ENCODE measurements at regions not wholly inside any gene's neighbourhood (a gene's known extent, or its start where the extent isn't known, plus 50 kb on each side); places are given as distances from the start of the nearest gene placed in this dataset.
A peak's percentile ranks its signal among the peaks of the same experiment; 100 is the strongest.

DNA sequence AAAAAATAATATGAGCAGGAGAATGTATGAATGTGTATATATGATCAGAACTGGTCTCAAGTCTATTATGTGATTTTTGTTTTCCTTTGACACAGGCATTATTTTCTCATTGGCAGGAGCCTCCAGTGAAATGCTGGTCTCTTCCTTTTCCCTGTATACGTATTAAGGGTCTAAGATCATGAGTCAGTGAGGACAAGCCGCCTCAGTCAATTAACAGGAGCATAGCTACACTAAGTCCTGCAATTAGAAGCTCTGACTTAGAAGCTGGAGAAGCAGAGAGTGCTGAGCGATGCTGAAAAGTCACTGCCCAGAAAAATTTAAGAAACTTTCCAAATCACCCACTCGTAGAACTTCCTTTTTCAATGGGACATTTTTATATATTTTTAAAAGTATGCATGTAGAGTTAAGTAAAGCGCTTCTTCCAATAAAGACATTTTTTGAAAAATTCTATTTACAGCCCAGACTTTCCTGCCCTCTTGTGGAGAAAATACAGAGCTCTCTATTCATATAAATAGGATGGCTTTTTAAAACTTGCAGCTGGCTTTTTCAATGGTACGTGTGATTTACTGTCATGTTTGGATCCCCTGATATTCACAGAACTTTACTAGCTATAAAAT, 70.2 kb upstream of the PSMD7 start:
- CTCF ChIA-PET, result interaction anchor here (0.6 to 7.4 kb wide), 48 partner anchors 8 to 1816 kb away, joined by 3 to 150 read pairs (median 5); no protein-coding TSS in a partner anchor
- Histone ChIP-seq H3K27me3 (ENCODE audit: insufficient read depth) (no peaks in the 10 kb centered on the region), H3K36me3 (replicated peaks in 1 of 2; ENCODE audit: control insufficient read depth in 1 of 2, insufficient read depth in 2 of 2, low read length in 1 of 2) (no peaks in the 10 kb centered on the region), H3K4me2 (no peak overlapping the region), H3F3A (replicated peaks; ENCODE audit: insufficient read depth) (no peaks in the 10 kb centered on the region), H3K79me2 (ENCODE audit: insufficient read depth) (no peaks in the 10 kb centered on the region), H3K27ac (ENCODE audit: low read depth in 2 of 2, low read length in 1 of 2) (no peak overlapping the region), H3K4me1 (ENCODE audit: control insufficient read depth in 1 of 2, insufficient read depth in 2 of 2, low read depth in 1 of 2, low read length in 1 of 2) (no peaks in the 10 kb centered on the region), H4K20me1 (ENCODE audit: insufficient read depth) (no peaks in the 10 kb centered on the region), H2AFZ (ENCODE audit: low read depth) (peak overlapping the region; percentile 56; the same call in 1 of the 2 replicates), H3K9me2 (no peaks in the 10 kb centered on the region), H3K9ac (no peak overlapping the region), H3K4me3 (ENCODE audit: low read depth in 2 of 2, low read length in 1 of 2) (no peak overlapping the region), H3K9me3 (no peaks in the 10 kb centered on the region)
- DNase-seq, result peak; percentile 37
- TF ChIP-seq NFIC (IDR thresholded peaks at IDR 0.05; ENCODE audit: borderline replicate concordance) (no peak), SMC3 (IDR thresholded peaks at IDR 0.05; ENCODE audit: low read depth, low read length) (peak; percentile 34), FOSL2 (IDR thresholded peaks at IDR 0.05; ENCODE audit: borderline replicate concordance, low read depth) (no peak), RAD21 (IDR thresholded peaks at IDR 0.05; ENCODE audit: low read length) (peak; percentile 83)
- TF ChIP-seq, protein P1, sequence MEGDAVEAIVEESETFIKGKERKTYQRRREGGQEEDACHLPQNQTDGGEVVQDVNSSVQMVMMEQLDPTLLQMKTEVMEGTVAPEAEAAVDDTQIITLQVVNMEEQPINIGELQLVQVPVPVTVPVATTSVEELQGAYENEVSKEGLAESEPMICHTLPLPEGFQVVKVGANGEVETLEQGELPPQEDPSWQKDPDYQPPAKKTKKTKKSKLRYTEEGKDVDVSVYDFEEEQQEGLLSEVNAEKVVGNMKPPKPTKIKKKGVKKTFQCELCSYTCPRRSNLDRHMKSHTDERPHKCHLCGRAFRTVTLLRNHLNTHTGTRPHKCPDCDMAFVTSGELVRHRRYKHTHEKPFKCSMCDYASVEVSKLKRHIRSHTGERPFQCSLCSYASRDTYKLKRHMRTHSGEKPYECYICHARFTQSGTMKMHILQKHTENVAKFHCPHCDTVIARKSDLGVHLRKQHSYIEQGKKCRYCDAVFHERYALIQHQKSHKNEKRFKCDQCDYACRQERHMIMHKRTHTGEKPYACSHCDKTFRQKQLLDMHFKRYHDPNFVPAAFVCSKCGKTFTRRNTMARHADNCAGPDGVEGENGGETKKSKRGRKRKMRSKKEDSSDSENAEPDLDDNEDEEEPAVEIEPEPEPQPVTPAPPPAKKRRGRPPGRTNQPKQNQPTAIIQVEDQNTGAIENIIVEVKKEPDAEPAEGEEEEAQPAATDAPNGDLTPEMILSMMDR (IDR thresholded peaks at IDR 0.05), result peak; percentile 59
- WGBS (ENCODE audit: low lambda C conversion rate), result 33% methylated on average over 6 of the region's 6 CpGs
- POLR2A ChIA-PET, result interaction anchor here (1.0 kb wide), 1 partner anchor 162 kb away, joined by 3 read pairs; no protein-coding TSS in a partner anchor

DNA sequence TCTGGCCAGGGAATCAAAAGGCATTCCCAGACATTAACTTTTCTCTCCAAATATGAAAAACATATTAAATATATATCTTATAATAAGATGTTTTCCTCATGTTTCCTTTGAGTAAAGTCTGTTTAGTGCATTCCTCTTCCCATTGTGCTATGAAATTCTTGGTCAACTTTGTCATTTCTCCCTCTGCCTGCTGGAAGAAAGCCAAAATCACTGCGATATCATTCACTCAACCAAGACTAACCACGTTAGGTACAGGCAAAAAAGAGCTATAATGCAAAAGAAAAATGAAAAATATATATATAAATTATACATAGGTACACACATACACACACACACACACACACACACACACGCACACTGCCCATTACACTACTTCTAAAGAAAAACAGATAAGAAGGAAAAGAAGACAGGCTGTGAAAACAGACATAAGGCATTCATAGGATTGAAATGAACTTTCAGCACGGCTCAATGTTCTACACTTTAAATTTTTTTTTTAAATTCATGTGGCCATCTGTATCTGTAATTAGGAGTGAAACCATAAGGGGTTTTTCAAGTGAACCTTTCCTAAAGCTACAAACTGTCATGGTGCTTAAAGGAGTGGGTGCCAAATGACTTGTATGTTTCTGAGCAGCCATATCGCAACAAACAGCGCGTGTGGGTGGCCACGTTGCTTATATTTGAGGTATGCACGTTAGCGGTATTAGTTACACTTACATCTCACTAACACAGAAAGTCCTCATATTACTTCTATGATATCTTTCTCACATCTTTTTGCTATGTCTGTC, 71.6 kb upstream of the PSMD7 start:
- Histone ChIP-seq H2AFZ (ENCODE audit: low read depth) (no peak overlapping the region), H3K9me3 (no peaks in the 10 kb centered on the region), H3K9me2 (no peaks in the 10 kb centered on the region), H3K79me2 (ENCODE audit: insufficient read depth) (no peaks in the 10 kb centered on the region), H3F3A (replicated peaks; ENCODE audit: insufficient read depth) (no peaks in the 10 kb centered on the region), H3K4me2 (no peak overlapping the region), H3K4me1 (ENCODE audit: control insufficient read depth in 1 of 2, insufficient read depth in 2 of 2, low read depth in 1 of 2, low read length in 1 of 2) (no peaks in the 10 kb centered on the region), H3K36me3 (replicated peaks in 1 of 2; ENCODE audit: control insufficient read depth in 1 of 2, insufficient read depth in 2 of 2, low read length in 1 of 2) (no peaks in the 10 kb centered on the region), H3K4me3 (ENCODE audit: low read depth in 2 of 2, low read length in 1 of 2) (no peak overlapping the region), H3K9ac (no peak overlapping the region), H3K27me3 (ENCODE audit: insufficient read depth) (no peaks in the 10 kb centered on the region), H3K27ac (ENCODE audit: low read depth in 2 of 2, low read length in 1 of 2) (no peak overlapping the region), H4K20me1 (ENCODE audit: insufficient read depth) (no peaks in the 10 kb centered on the region)
- CTCF ChIA-PET, result interaction anchor here (0.9 to 7.4 kb wide), 13 partner anchors 9 to 246 kb away, joined by 3 to 150 read pairs (median 10); no protein-coding TSS in a partner anchor
- WGBS (ENCODE audit: low lambda C conversion rate), result 58% methylated on average over 10 of the region's 10 CpGs
- POLR2A ChIA-PET, result no interaction called here
- DNase-seq, result no peak
- TF ChIP-seq ELF1 (IDR thresholded peaks at IDR 0.05) (no peak), TEAD4 (IDR thresholded peaks at IDR 0.05; ENCODE audit: borderline replicate concordance, insufficient read depth) (no peak), RCOR1 (IDR thresholded peaks at IDR 0.05; ENCODE audit: low read length) (no peak), CHD2 (IDR thresholded peaks at IDR 0.05; ENCODE audit: low read length, partially characterized antibody) (no peak), JUND (IDR thresholded peaks at IDR 0.05) (no peak), GATA2 (CRISPR knock-in tag; IDR thresholded peaks at IDR 0.05) (no peak), SIN3A (IDR thresholded peaks at IDR 0.05; ENCODE audit: borderline replicate concordance, low read depth, low read length) (no peak), MEF2A (IDR thresholded peaks at IDR 0.05; ENCODE audit: borderline replicate concordance, low read depth) (no peak), RFX5 (IDR thresholded peaks at IDR 0.05; ENCODE audit: low read length) (no peak)
- TF ChIP-seq, protein P2, sequence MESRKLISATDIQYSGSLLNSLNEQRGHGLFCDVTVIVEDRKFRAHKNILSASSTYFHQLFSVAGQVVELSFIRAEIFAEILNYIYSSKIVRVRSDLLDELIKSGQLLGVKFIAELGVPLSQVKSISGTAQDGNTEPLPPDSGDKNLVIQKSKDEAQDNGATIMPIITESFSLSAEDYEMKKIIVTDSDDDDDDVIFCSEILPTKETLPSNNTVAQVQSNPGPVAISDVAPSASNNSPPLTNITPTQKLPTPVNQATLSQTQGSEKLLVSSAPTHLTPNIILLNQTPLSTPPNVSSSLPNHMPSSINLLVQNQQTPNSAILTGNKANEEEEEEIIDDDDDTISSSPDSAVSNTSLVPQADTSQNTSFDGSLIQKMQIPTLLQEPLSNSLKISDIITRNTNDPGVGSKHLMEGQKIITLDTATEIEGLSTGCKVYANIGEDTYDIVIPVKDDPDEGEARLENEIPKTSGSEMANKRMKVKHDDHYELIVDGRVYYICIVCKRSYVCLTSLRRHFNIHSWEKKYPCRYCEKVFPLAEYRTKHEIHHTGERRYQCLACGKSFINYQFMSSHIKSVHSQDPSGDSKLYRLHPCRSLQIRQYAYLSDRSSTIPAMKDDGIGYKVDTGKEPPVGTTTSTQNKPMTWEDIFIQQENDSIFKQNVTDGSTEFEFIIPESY (IDR thresholded peaks at IDR 0.05; ENCODE audit: borderline replicate concordance, low read depth), result no peak
- TF ChIP-seq, protein P3, sequence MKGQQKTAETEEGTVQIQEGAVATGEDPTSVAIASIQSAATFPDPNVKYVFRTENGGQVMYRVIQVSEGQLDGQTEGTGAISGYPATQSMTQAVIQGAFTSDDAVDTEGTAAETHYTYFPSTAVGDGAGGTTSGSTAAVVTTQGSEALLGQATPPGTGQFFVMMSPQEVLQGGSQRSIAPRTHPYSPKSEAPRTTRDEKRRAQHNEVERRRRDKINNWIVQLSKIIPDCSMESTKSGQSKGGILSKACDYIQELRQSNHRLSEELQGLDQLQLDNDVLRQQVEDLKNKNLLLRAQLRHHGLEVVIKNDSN (IDR thresholded peaks at IDR 0.05; ENCODE audit: borderline replicate concordance, low read depth), result no peak
- TF ChIP-seq, protein P4, sequence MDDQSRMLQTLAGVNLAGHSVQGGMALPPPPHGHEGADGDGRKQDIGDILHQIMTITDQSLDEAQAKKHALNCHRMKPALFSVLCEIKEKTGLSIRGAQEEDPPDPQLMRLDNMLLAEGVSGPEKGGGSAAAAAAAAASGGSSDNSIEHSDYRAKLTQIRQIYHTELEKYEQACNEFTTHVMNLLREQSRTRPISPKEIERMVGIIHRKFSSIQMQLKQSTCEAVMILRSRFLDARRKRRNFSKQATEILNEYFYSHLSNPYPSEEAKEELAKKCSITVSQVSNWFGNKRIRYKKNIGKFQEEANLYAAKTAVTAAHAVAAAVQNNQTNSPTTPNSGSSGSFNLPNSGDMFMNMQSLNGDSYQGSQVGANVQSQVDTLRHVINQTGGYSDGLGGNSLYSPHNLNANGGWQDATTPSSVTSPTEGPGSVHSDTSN (IDR thresholded peaks at IDR 0.05), result no peak
- TF ChIP-seq, protein P5, sequence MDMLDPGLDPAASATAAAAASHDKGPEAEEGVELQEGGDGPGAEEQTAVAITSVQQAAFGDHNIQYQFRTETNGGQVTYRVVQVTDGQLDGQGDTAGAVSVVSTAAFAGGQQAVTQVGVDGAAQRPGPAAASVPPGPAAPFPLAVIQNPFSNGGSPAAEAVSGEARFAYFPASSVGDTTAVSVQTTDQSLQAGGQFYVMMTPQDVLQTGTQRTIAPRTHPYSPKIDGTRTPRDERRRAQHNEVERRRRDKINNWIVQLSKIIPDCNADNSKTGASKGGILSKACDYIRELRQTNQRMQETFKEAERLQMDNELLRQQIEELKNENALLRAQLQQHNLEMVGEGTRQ (IDR thresholded peaks at IDR 0.05; ENCODE audit: borderline replicate concordance, low read depth, low read length), result no peak
- TF ChIP-seq, protein P6, sequence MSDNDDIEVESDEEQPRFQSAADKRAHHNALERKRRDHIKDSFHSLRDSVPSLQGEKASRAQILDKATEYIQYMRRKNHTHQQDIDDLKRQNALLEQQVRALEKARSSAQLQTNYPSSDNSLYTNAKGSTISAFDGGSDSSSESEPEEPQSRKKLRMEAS (IDR thresholded peaks at IDR 0.05; ENCODE audit: low read depth), result no peak

All from SK-N-SH (cell line).